IMR-90 (cell line): ENCODE measurements at regions not wholly inside any gene's neighbourhood (a gene's known extent, or its start where the extent isn't known, plus 50 kb on each side); places are given as distances from the start of the nearest gene placed in this dataset.

Experiments used
- ATAC-seq: fragments of 200-7000 bp; cut with Tn5 transposase; 2 replicates; pipeline ENCODE4 v1.9.1; 2020; ENCODE audit warnings: low read depth, mild to moderate bottlenecking, moderate library complexity
- BruUV-seq: library from RNA; stranded (reverse); fragments of 400-500 nt; replicated peaks from 2 replicates; lab custom pipeline; 2021; lab: Mats Ljungman, UMichigan
- CTCF ChIA-PET: fragments of 300-600 bp; formaldehyde crosslinking; extraction: SDS; loops from one replicate; lab custom pipeline; 2021; ENCODE audit warnings: antibody characterized with exemption; lab: Yijun Ruan, JAX
- POLR2A ChIA-PET: fragments of 300-600 bp; sonication (Branson Sonifier 250); formaldehyde crosslinking; loops from one replicate; lab custom pipeline; 2022; ENCODE audit warnings: antibody characterized with exemption; ENCODE audit not compliant: unreplicated experiment; lab: Charles Lee
- DNase-seq: peaks from one replicate; pipeline ENCODE4 v3.0.0; 2013
- H2AFZ ChIP-seq: replicated peaks from 2 replicates; pipeline ENCODE3; 2013; ENCODE audit warnings: low read length, mild to moderate bottlenecking; ENCODE audit not compliant: poor library complexity
- H2AK5ac ChIP-seq: 2 replicates; pipeline ENCODE4 v1.6.1; 2013; ENCODE audit warnings: low read depth, low read length, inconsistent platforms
- H2AK9ac ChIP-seq: replicated peaks from 2 replicates; pipeline ENCODE3; 2013; ENCODE audit warnings: mild to moderate bottlenecking, low read depth, low read length, moderate library complexity; ENCODE audit not compliant: poor library complexity
- H2BK120ac ChIP-seq: 2 replicates; pipeline ENCODE4 v1.6.1; 2013; ENCODE audit warnings: low read depth, low read length, inconsistent platforms
- H2BK15ac ChIP-seq: 3 replicates; pipeline ENCODE4 v1.6.1; 2013; ENCODE audit warnings: low read depth, low read length, inconsistent platforms
- H2BK20ac ChIP-seq: 2 replicates; pipeline ENCODE4 v1.6.1; 2013; ENCODE audit warnings: low read depth, mild to moderate bottlenecking, inconsistent platforms, low read length, moderate library complexity
- H2BK5ac ChIP-seq: 2 replicates; pipeline ENCODE4 v1.6.1; 2013; ENCODE audit warnings: mild to moderate bottlenecking, low read depth, low read length, inconsistent platforms; ENCODE audit not compliant: poor library complexity, severe bottlenecking
- H3K14ac ChIP-seq: replicated peaks from 2 replicates; pipeline ENCODE4 v1.6.1; 2013; ENCODE audit warnings: low read depth, low read length, inconsistent platforms
- H3K18ac ChIP-seq: 2 replicates; pipeline ENCODE4 v1.6.1; 2013; ENCODE audit warnings: low read depth, low read length, control low read depth
- H3K23ac ChIP-seq: 2 replicates; pipeline ENCODE4 v1.6.1; 2013; ENCODE audit warnings: low read depth, low read length, inconsistent platforms
- H3K27ac ChIP-seq: 2 replicates; pipeline ENCODE4 v1.5.1; 2013; ENCODE audit warnings: mild to moderate bottlenecking, control low read depth, low read length; ENCODE audit not compliant: insufficient read depth
- H3K27me3 ChIP-seq: 2 replicates; pipeline ENCODE4 v1.6.1; 2013; ENCODE audit warnings: low read length; ENCODE audit not compliant: control insufficient read depth, insufficient read depth
- H3K36me3 ChIP-seq: 2 replicates; pipeline ENCODE4 v1.6.1; 2013; ENCODE audit warnings: low read length, mixed read lengths; ENCODE audit not compliant: control insufficient read depth, insufficient read depth
- H3K4ac ChIP-seq: 2 replicates; pipeline ENCODE4 v1.6.1; 2013; ENCODE audit warnings: low read depth, low read length, inconsistent platforms
- H3K4me1 ChIP-seq: 2 replicates; pipeline ENCODE4 v1.6.1; 2013; ENCODE audit warnings: low read length, mixed read lengths; ENCODE audit not compliant: control insufficient read depth, insufficient read depth
- H3K4me2 ChIP-seq: 2 replicates; pipeline ENCODE4 v1.6.1; 2013; ENCODE audit warnings: low read depth, mild to moderate bottlenecking, control low read depth, low read length, moderate library complexity
- H3K4me3 ChIP-seq: 2 replicates; pipeline ENCODE4 v1.5.1; 2013; ENCODE audit warnings: low read depth, mild to moderate bottlenecking, control low read depth, low read length, moderate library complexity; ENCODE audit not compliant: insufficient read depth
- H3K56ac ChIP-seq: 2 replicates; pipeline ENCODE4 v1.6.1; 2013; ENCODE audit warnings: low read length, inconsistent platforms; ENCODE audit not compliant: insufficient read depth; ENCODE audit errors: extremely low read depth
- H3K79me1 ChIP-seq, 2 experiments: 2 replicates each; pipeline ENCODE4 v1.6.1; 2013; ENCODE audit warnings: low read length in 2 of 2, inconsistent platforms in 1 of 2, low read depth in 1 of 2
- H3K9ac ChIP-seq: 2 replicates; pipeline ENCODE4 v1.6.1; 2013; ENCODE audit warnings: low read depth, low read length, control low read depth
- H3K9me1 ChIP-seq: 2 replicates; pipeline ENCODE4 v1.6.1; 2013; ENCODE audit warnings: low read length, inconsistent platforms; ENCODE audit not compliant: insufficient read depth
- H3K9me3 ChIP-seq: 2 replicates; pipeline ENCODE4 v1.6.1; 2013; ENCODE audit warnings: low read length; ENCODE audit not compliant: control insufficient read depth, insufficient read depth
- H4K20me1 ChIP-seq: 2 replicates; pipeline ENCODE4 v1.6.1; 2013; ENCODE audit warnings: low read length, inconsistent platforms; ENCODE audit not compliant: insufficient read depth
- H4K5ac ChIP-seq: 2 replicates; pipeline ENCODE4 v1.6.1; 2013; ENCODE audit warnings: mild to moderate bottlenecking, low read depth, low read length, control low read depth
- H4K8ac ChIP-seq, 2 experiments: 2 replicates each; pipeline ENCODE4 v1.6.1; 2013; ENCODE audit warnings: low read depth in 2 of 2, low read length in 2 of 2, control low read depth in 1 of 2, inconsistent platforms in 1 of 2
- H4K91ac ChIP-seq: 2 replicates; pipeline ENCODE4 v1.6.1; 2013; ENCODE audit warnings: low read depth, low read length, inconsistent platforms; ENCODE audit not compliant: insufficient read depth
- BHLHE40 ChIP-seq: fragments of 150-350 bp; IDR thresholded peaks from 2 replicates; pipeline ENCODE4 v1.6.1; 2016; ENCODE audit warnings: mild to moderate bottlenecking, low read depth, low read length
- FOS ChIP-seq: fragments of 150-350 bp; IDR thresholded peaks from 2 replicates; pipeline ENCODE4 v1.6.1; 2016; ENCODE audit warnings: low read depth, low read length
- MAFK ChIP-seq: IDR thresholded peaks from 2 replicates; pipeline ENCODE4 v1.6.1; 2012; ENCODE audit warnings: low read depth, low read length, improper control_type of control experiment
- MAZ ChIP-seq: IDR thresholded peaks from 2 replicates; pipeline ENCODE4 v1.6.1; 2012; ENCODE audit warnings: low read depth, mild to moderate bottlenecking, low read length, improper control_type of control experiment, moderate library complexity, borderline replicate concordance
- MXI1 ChIP-seq: IDR thresholded peaks from 2 replicates; pipeline ENCODE4 v1.6.1; 2012; ENCODE audit warnings: low read depth, mild to moderate bottlenecking, low read length, moderate library complexity, borderline replicate concordance
- POLR2A ChIP-seq: IDR thresholded peaks from 2 replicates; pipeline ENCODE4 v1.6.1; 2012; ENCODE audit warnings: mild to moderate bottlenecking, low read depth, low read length
- RAD21 ChIP-seq: IDR thresholded peaks from 2 replicates; pipeline ENCODE4 v1.6.1; 2012; ENCODE audit warnings: low read length, improper control_type of control experiment
- RCOR1 ChIP-seq: IDR thresholded peaks from 2 replicates; pipeline ENCODE4 v1.6.1; 2012; ENCODE audit warnings: mild to moderate bottlenecking, low read length, improper control_type of control experiment; ENCODE audit not compliant: insufficient replicate concordance
- SMC3 ChIP-seq: fragments of 150-350 bp; IDR thresholded peaks from 2 replicates; pipeline ENCODE4 v1.6.1; 2016; ENCODE audit warnings: low read depth, mild to moderate bottlenecking, antibody characterized with exemption, low read length, moderate library complexity
- WGBS, 2 experiments: methylation state at CpG; one replicate each; pipeline versions ENCODE4 v1.1.5 to v1.1.7; 2013; ENCODE audit warnings: missing lambda C conversion rate in 2 of 2; ENCODE audit not compliant: insufficient read length in 1 of 2; ENCODE audit errors: extremely low coverage in 2 of 2; 5-methylcytosine and 5-hydroxymethylcytosine counted together
- dilution Hi-C: fragments of 300-500 bp; cut with HindIII; formaldehyde crosslinking; loops from one replicate; pipeline ENCODE4 v1.14.3; 2018; ENCODE audit warnings: low sequenced_read_pairs; ENCODE audit not compliant: unreplicated experiment
- in situ Hi-C: fragments of 300-500 bp; cut with MboI; formaldehyde crosslinking; loops from 3 replicates; pipeline ENCODE4 v1.14.3; 2019; ENCODE audit warnings: low sequenced_read_pairs, inconsistent platforms, mixed read lengths
- intact Hi-C: fragments of 100-400 bp; cut with micrococcal nuclease; formaldehyde crosslinking; loops from 2 replicates; pipeline ENCODE4 v1.10.0; 2022
- TF ChIP-seq, protein P1 (sequence below): fragments of 150-350 bp; IDR thresholded peaks from 2 replicates; pipeline ENCODE4 v1.6.1; 2016; ENCODE audit warnings: low read depth, mild to moderate bottlenecking, low read length, moderate library complexity, borderline replicate concordance
- TF ChIP-seq, protein P2 (sequence below): conservative IDR thresholded peaks from 2 replicates; pipeline ENCODE4 v1.5.1; 2012; ENCODE audit warnings: mild to moderate bottlenecking, low read depth, low read length, improper control_type of control experiment
- TF ChIP-seq, protein P3 (sequence below): fragments of 150-350 bp; IDR thresholded peaks from 2 replicates; pipeline ENCODE4 v1.6.1; 2017; ENCODE audit warnings: mild to moderate bottlenecking, antibody characterized with exemption, low read length, low read depth

DNA sequence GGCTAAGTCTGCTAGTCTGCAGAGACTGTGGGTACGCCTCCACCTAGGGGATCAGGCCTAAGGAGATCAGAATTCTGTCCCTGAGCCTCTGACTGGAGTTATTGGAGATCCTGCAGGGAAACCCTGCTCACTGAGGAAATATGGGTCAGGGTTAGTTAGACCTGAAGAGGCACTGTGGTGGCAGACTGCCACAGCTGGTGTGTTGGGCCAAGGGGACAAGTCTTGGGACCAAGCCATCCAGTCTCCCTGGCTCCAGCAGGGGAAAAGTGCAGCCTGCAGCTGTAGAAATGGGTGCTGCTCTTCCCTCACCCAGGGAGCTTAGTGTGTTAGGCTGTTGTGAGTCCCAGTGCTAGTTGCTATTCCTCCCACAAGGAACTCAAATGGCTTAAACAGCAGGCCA lies 334.8 kb upstream of the LARGE1 start:
- no TSS peak for BruUV-seq
- Histone ChIP-seq H3K4me2 (no peak overlapping the region), H4K5ac (no peak overlapping the region), H2BK20ac (no peak overlapping the region), H2BK5ac (no peak overlapping the region), H2BK120ac (no peak overlapping the region), H3K9me3 (peaks cover 11% of the 10 kb centered on the region), H3K9ac (no peak overlapping the region), H3K36me3 (no peaks in the 10 kb centered on the region), H4K91ac (no peak overlapping the region), H3K9me1 (no peaks in the 10 kb centered on the region), H3K14ac (no peak overlapping the region), H4K20me1 (no peaks in the 10 kb centered on the region), H3K4me1 (no peaks in the 10 kb centered on the region), H2AK5ac (no peak overlapping the region), H3K27ac (no peak overlapping the region), H3K18ac (no peak overlapping the region), H2BK15ac (no peak overlapping the region), H2AFZ (no peak overlapping the region), H2AK9ac (no peak overlapping the region), H3K79me1 (no peaks in the 10 kb centered on the region), H3K4me3 (no peak overlapping the region), H4K8ac (no peak overlapping the region), H3K56ac (no peak overlapping the region), H3K4ac (no peak overlapping the region), H3K23ac (no peak overlapping the region), H3K27me3 (no peaks in the 10 kb centered on the region)
- dilution Hi-C loops (no loop called here), intact Hi-C loops (no loop called here), in situ Hi-C loops (no loop called here)
- ATAC-seq (no peak), DNase-seq (no peak)
- CTCF ChIA-PET, result no interaction called here
- no CpG with 5 or more reads among the region's 1 CpG for WGBS, 2 experiments
- no peak for TF ChIP-seq SMC3
- TF ChIP-seq, protein P1, sequence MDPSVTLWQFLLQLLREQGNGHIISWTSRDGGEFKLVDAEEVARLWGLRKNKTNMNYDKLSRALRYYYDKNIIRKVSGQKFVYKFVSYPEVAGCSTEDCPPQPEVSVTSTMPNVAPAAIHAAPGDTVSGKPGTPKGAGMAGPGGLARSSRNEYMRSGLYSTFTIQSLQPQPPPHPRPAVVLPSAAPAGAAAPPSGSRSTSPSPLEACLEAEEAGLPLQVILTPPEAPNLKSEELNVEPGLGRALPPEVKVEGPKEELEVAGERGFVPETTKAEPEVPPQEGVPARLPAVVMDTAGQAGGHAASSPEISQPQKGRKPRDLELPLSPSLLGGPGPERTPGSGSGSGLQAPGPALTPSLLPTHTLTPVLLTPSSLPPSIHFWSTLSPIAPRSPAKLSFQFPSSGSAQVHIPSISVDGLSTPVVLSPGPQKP, result no peak
- no peak for TF ChIP-seq RCOR1
- TF ChIP-seq MXI1, result no peak
- TF ChIP-seq MAFK, result no peak
- no peak for TF ChIP-seq FOS
- TF ChIP-seq MAZ, result no peak
- TF ChIP-seq BHLHE40, result no peak
- no peak for TF ChIP-seq POLR2A
- TF ChIP-seq, protein P2, sequence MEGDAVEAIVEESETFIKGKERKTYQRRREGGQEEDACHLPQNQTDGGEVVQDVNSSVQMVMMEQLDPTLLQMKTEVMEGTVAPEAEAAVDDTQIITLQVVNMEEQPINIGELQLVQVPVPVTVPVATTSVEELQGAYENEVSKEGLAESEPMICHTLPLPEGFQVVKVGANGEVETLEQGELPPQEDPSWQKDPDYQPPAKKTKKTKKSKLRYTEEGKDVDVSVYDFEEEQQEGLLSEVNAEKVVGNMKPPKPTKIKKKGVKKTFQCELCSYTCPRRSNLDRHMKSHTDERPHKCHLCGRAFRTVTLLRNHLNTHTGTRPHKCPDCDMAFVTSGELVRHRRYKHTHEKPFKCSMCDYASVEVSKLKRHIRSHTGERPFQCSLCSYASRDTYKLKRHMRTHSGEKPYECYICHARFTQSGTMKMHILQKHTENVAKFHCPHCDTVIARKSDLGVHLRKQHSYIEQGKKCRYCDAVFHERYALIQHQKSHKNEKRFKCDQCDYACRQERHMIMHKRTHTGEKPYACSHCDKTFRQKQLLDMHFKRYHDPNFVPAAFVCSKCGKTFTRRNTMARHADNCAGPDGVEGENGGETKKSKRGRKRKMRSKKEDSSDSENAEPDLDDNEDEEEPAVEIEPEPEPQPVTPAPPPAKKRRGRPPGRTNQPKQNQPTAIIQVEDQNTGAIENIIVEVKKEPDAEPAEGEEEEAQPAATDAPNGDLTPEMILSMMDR, result no peak
- TF ChIP-seq, protein P3, sequence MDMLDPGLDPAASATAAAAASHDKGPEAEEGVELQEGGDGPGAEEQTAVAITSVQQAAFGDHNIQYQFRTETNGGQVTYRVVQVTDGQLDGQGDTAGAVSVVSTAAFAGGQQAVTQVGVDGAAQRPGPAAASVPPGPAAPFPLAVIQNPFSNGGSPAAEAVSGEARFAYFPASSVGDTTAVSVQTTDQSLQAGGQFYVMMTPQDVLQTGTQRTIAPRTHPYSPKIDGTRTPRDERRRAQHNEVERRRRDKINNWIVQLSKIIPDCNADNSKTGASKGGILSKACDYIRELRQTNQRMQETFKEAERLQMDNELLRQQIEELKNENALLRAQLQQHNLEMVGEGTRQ, result no peak
- no peak for TF ChIP-seq RAD21
- POLR2A ChIA-PET, result no interaction called here
